A673 (cell line): ENCODE measurements at regions not wholly inside any gene's neighbourhood (a gene's known extent, or its start where the extent isn't known, plus 50 kb on each side); places are given as distances from the start of the nearest gene placed in this dataset.
"Not testable (repeated sequence)": the region's sequence is repeated elsewhere in the genome, so short reads cannot be mapped to it uniquely, and the experiment has no call there.

Source experiments
- CTCF ChIP-seq: fragments of 300-800, 200-600 bp; sonication (generic); conservative IDR thresholded peaks from 2 replicates; pipeline ENCODE4 v1.5.1; 2017; ENCODE audit warnings: low read depth, mild to moderate bottlenecking, antibody characterized with exemption, low read length, moderate library complexity, mixed read lengths
- EZH2 ChIP-seq: fragments of 200-600 bp; sonication (generic); IDR thresholded peaks from 2 replicates; pipeline ENCODE4 v1.6.1; 2017; ENCODE audit warnings: borderline replicate concordance, low read depth, mild to moderate bottlenecking, mixed read lengths, antibody characterized with exemption, low read length; ENCODE audit not compliant: poor library complexity, severe bottlenecking

GRCh38 chr2:87277734-87278133 is 256.1 kb upstream of the PLGLB1 start:
- TF ChIP-seq CTCF, EZH2: not testable (repeated sequence)
